CD4-positive, CD25-positive, alpha-beta regulatory T cell (primary cell): ENCODE measurements at regions not wholly inside any gene's neighbourhood (a gene's known extent, or its start where the extent isn't known, plus 50 kb on each side); places are given as distances from the start of the nearest gene placed in this dataset.

ENCODE experiments used
- ATAC-seq, 2 donors: fragments of 150-1000 bp; cut with Tn5 transposase; one replicate each; pipeline ENCODE4 v1.10.0; 2021; ENCODE audit warnings: low read depth in 2 of 2, moderate number of reproducible peaks in 2 of 2, moderate library complexity in 1 of 2
- DNase-seq, 3 donors: peaks; one replicate each; pipeline versions ENCODE4 v3.0.0 to v3.0.0-alpha.2; 2012 to 2022; ENCODE audit warnings: mixed read lengths in 1 of 3
- H3K27ac ChIP-seq: one replicate; pipeline ENCODE4 v1.7.0; 2013; ENCODE audit warnings: mild to moderate bottlenecking, low read length; ENCODE audit not compliant: insufficient read depth, poor library complexity, severe bottlenecking
- H3K27me3 ChIP-seq: one replicate; pipeline ENCODE4 v1.7.0; 2013; ENCODE audit warnings: low read length; ENCODE audit not compliant: control insufficient read depth, insufficient read depth
- H3K36me3 ChIP-seq: one replicate; pipeline ENCODE4 v1.7.0; 2013; ENCODE audit warnings: mild to moderate bottlenecking, low read length, moderate library complexity; ENCODE audit not compliant: control insufficient read depth, insufficient read depth
- H3K4me1 ChIP-seq: 2 replicates; pipeline ENCODE4 v1.7.0; 2013; ENCODE audit warnings: mild to moderate bottlenecking, low read length; ENCODE audit not compliant: insufficient read depth, control insufficient read depth, poor library complexity, severe bottlenecking
- H3K4me3 ChIP-seq: one replicate; pipeline ENCODE4 v1.7.0; 2013; ENCODE audit warnings: low read depth, mild to moderate bottlenecking, low read length, moderate library complexity
- H3K9me3 ChIP-seq, 2 experiments: 1 replicate in 1 of 2; 2 replicates in 1 of 2; pipeline ENCODE4 v1.7.0; 2013; ENCODE audit warnings: low read length in 2 of 2, mild to moderate bottlenecking in 1 of 2, moderate library complexity in 1 of 2; ENCODE audit not compliant: control insufficient read depth in 2 of 2
- H3K27ac Mint-ChIP-seq, 3 donors: one replicate each; pipeline ENCODE4 v1.8.0; 2020 to 2022; ENCODE audit warnings: mild to moderate bottlenecking in 3 of 3, mixed read lengths in 3 of 3, moderate library complexity in 2 of 3
- H3K27me3 Mint-ChIP-seq: one replicate; pipeline ENCODE4 v1.8.0; 2022; ENCODE audit warnings: mild to moderate bottlenecking, mixed read lengths
- H3K36me3 Mint-ChIP-seq: one replicate; pipeline ENCODE4 v1.8.0; 2020; ENCODE audit warnings: mixed read lengths
- H3K4me1 Mint-ChIP-seq, 4 donors: one replicate each; pipeline ENCODE4 v1.8.0; 2020 to 2022; ENCODE audit warnings: mixed read lengths in 4 of 4, mild to moderate bottlenecking in 1 of 4
- H3K4me3 Mint-ChIP-seq, 4 donors: one replicate each; pipeline ENCODE4 v1.8.0; 2020 to 2022; ENCODE audit warnings: mild to moderate bottlenecking in 4 of 4, mixed read lengths in 4 of 4, moderate library complexity in 3 of 4
- H3K9me3 Mint-ChIP-seq, 7 donors: one replicate each; pipeline ENCODE4 v1.8.0; 2020 to 2022; ENCODE audit warnings: mixed read lengths in 7 of 7, mild to moderate bottlenecking in 3 of 7, moderate library complexity in 2 of 7

GRCh38 chr3:117880638-117881037 is 1154.0 kb downstream of the IGSF11 start:
- Histone ChIP-seq H3K27ac (no peak overlapping the region), H3K9me3 (no peaks in the 10 kb centered on the region), H3K4me1 (no peaks in the 10 kb centered on the region), H3K36me3 (no peaks in the 10 kb centered on the region), H3K4me3 (no peak overlapping the region), H3K27me3 (no peaks in the 10 kb centered on the region)
- no peaks in the 10 kb centered on the region for H3K27me3 Mint-ChIP-seq
- DNase-seq = no peak
- peaks cover 0 to 15% (median 6%) of the 10 kb centered on the region in 7 donors for H3K9me3 Mint-ChIP-seq
- ATAC-seq = no peak
- H3K36me3 Mint-ChIP-seq = no peaks in the 10 kb centered on the region
- H3K4me1 Mint-ChIP-seq = no peaks in the 10 kb centered on the region
- H3K4me3 Mint-ChIP-seq = no peak overlapping the region
- H3K27ac Mint-ChIP-seq = no peak overlapping the region

- Histone ChIP-seq H3K4me1 (no peaks in the 10 kb centered on the region), H3K27me3 (no peaks in the 10 kb centered on the region), H3K4me3 (no peak overlapping the region), H3K27ac (no peak overlapping the region), H3K9me3 (no peaks in the 10 kb centered on the region), H3K36me3 (no peaks in the 10 kb centered on the region)
- ATAC-seq = no peak
- H3K4me1 Mint-ChIP-seq = no peaks in the 10 kb centered on the region
- no peak overlapping the region for H3K27ac Mint-ChIP-seq
- no peaks in the 10 kb centered on the region for H3K36me3 Mint-ChIP-seq
- H3K9me3 Mint-ChIP-seq = peaks cover 0 to 17% (median 6%) of the 10 kb centered on the region in 7 donors
- no peak overlapping the region for H3K4me3 Mint-ChIP-seq
- H3K27me3 Mint-ChIP-seq = no peaks in the 10 kb centered on the region
- no peak for DNase-seq
Measured at GRCh38 chr3:117881210-117881609, 1153.4 kb downstream of the IGSF11 start.

GRCh38 chr3:117885011-117885441 is 1149.6 kb downstream of the IGSF11 start:
- peaks cover 2 to 13% (median 8%) of the 10 kb centered on the region in 7 donors for H3K9me3 Mint-ChIP-seq
- no peak overlapping the region for H3K4me3 ChIP-seq
- H3K36me3 Mint-ChIP-seq = no peaks in the 10 kb centered on the region
- no peaks in the 10 kb centered on the region for H3K36me3 ChIP-seq
- H3K4me1 Mint-ChIP-seq = no peaks in the 10 kb centered on the region
- H3K9me3 ChIP-seq = no peaks in the 10 kb centered on the region
- H3K27ac ChIP-seq = no peak overlapping the region
- no peaks in the 10 kb centered on the region for H3K27me3 Mint-ChIP-seq
- H3K4me3 Mint-ChIP-seq = no peak overlapping the region
- H3K4me1 ChIP-seq = no peaks in the 10 kb centered on the region
- no peak overlapping the region for H3K27ac Mint-ChIP-seq
- DNase-seq (no peak), ATAC-seq (no peak)
- H3K27me3 ChIP-seq = no peaks in the 10 kb centered on the region

GRCh38 chr3:117886147-117886546 is 1148.5 kb downstream of the IGSF11 start:
- Mint-ChIP-seq H3K27me3 (no peaks in the 10 kb centered on the region), H3K27ac (no peak overlapping the region), H3K36me3 (no peaks in the 10 kb centered on the region), H3K4me1 (no peaks in the 10 kb centered on the region), H3K9me3 (peaks cover 2 to 8% (median 8%) of the 10 kb centered on the region in 7 donors), H3K4me3 (no peak overlapping the region)
- Histone ChIP-seq H3K27ac (no peak overlapping the region), H3K4me1 (no peaks in the 10 kb centered on the region), H3K36me3 (no peaks in the 10 kb centered on the region), H3K9me3 (no peaks in the 10 kb centered on the region), H3K4me3 (no peak overlapping the region), H3K27me3 (no peaks in the 10 kb centered on the region)
- no peak for DNase-seq
- ATAC-seq = no peak

- no peak for DNase-seq
- no peak overlapping the region for H3K27ac Mint-ChIP-seq
Measured at GRCh38 chr3:117887031-117887430, 1147.6 kb downstream of the IGSF11 start.

GRCh38 chr3:117887901-117888300 is 1146.7 kb downstream of the IGSF11 start:
- H3K27me3 Mint-ChIP-seq = no peaks in the 10 kb centered on the region
- no peak for ATAC-seq
- H3K4me3 Mint-ChIP-seq = no peak overlapping the region
- no peaks in the 10 kb centered on the region for H3K4me1 Mint-ChIP-seq
- peaks cover 0 to 15% (median 4%) of the 10 kb centered on the region in 7 donors for H3K9me3 Mint-ChIP-seq
- Histone ChIP-seq H3K27me3 (no peaks in the 10 kb centered on the region), H3K27ac (no peak overlapping the region), H3K4me3 (no peak overlapping the region), H3K4me1 (no peaks in the 10 kb centered on the region), H3K9me3 (no peaks in the 10 kb centered on the region), H3K36me3 (no peaks in the 10 kb centered on the region)
- no peak overlapping the region for H3K27ac Mint-ChIP-seq
- no peaks in the 10 kb centered on the region for H3K36me3 Mint-ChIP-seq
- DNase-seq = no peak

More at GRCh38 chr3:117887031-117887430, 1147.6 kb downstream of the IGSF11 start:
- no peaks in the 10 kb centered on the region for H3K36me3 ChIP-seq
- Mint-ChIP-seq H3K9me3 (peaks cover 0 to 15% (median 6%) of the 10 kb centered on the region in 7 donors), H3K4me1 (no peaks in the 10 kb centered on the region), H3K4me3 (no peak overlapping the region), H3K36me3 (no peaks in the 10 kb centered on the region), H3K27me3 (no peaks in the 10 kb centered on the region)
- no peaks in the 10 kb centered on the region for H3K27me3 ChIP-seq
- no peak overlapping the region for H3K4me3 ChIP-seq
- H3K9me3 ChIP-seq = no peaks in the 10 kb centered on the region
- no peak overlapping the region for H3K27ac ChIP-seq
- no peak for ATAC-seq
- H3K4me1 ChIP-seq = no peaks in the 10 kb centered on the region

GRCh38 chr3:117892431-117892841 is 1142.2 kb downstream of the IGSF11 start:
- Histone ChIP-seq H3K4me1 (no peaks in the 10 kb centered on the region), H3K27ac (no peak overlapping the region), H3K4me3 (no peak overlapping the region), H3K36me3 (no peaks in the 10 kb centered on the region), H3K9me3 (no peaks in the 10 kb centered on the region), H3K27me3 (no peaks in the 10 kb centered on the region)
- peaks cover 0 to 13% (median 2%) of the 10 kb centered on the region in 7 donors for H3K9me3 Mint-ChIP-seq
- H3K27ac Mint-ChIP-seq = no peak overlapping the region
- no peaks in the 10 kb centered on the region for H3K4me1 Mint-ChIP-seq
- no peaks in the 10 kb centered on the region for H3K36me3 Mint-ChIP-seq
- DNase-seq (no peak), ATAC-seq (no peak)
- H3K27me3 Mint-ChIP-seq = no peaks in the 10 kb centered on the region
- no peak overlapping the region for H3K4me3 Mint-ChIP-seq

GRCh38 chr3:117893001-117893400 is 1141.6 kb downstream of the IGSF11 start:
- Mint-ChIP-seq H3K9me3 (peaks cover 0 to 12% (median 2%) of the 10 kb centered on the region in 7 donors), H3K4me3 (no peak overlapping the region), H3K4me1 (no peaks in the 10 kb centered on the region), H3K27ac (no peak overlapping the region), H3K36me3 (no peaks in the 10 kb centered on the region), H3K27me3 (no peaks in the 10 kb centered on the region)
- no peaks in the 10 kb centered on the region for H3K4me1 ChIP-seq
- no peak for DNase-seq
- H3K9me3 ChIP-seq = no peaks in the 10 kb centered on the region
- no peak for ATAC-seq
- H3K27ac ChIP-seq = no peak overlapping the region
- H3K4me3 ChIP-seq = no peak overlapping the region
- no peaks in the 10 kb centered on the region for H3K36me3 ChIP-seq
- no peaks in the 10 kb centered on the region for H3K27me3 ChIP-seq
